OCI-LY3 (cell line): ENCODE measurements at regions not wholly inside any gene's neighbourhood (a gene's known extent, or its start where the extent isn't known, plus 50 kb on each side); places are given as distances from the start of the nearest gene placed in this dataset.

Experiments used
- H2AFZ ChIP-seq: fragments of 200-600, 300-600 bp; shearing (Covaris generic); 2 replicates; pipeline ENCODE4 v1.6.0; 2014; ENCODE audit warnings: antibody characterized with exemption, low read depth, low read length
- H3K27ac ChIP-seq: fragments of 200-600, 300-600 bp; sonication (generic); 2 replicates; pipeline ENCODE4 v1.5.1; 2014; ENCODE audit warnings: mild to moderate bottlenecking, low read length, moderate library complexity, mixed read lengths
- H3K27me3 ChIP-seq: fragments of 200-600, 300-600 bp; sonication (generic); 2 replicates; pipeline ENCODE4 v1.6.1; 2014; ENCODE audit warnings: low read depth, low read length, mixed read lengths
- H3K36me3 ChIP-seq: fragments of 200-600, 300-600 bp; sonication (generic); replicated peaks from 2 replicates; pipeline ENCODE3; 2014; ENCODE audit warnings: low read depth, low read length, mixed read lengths
- H3K4me1 ChIP-seq: fragments of 300-600, 200-600 bp; sonication (generic); 2 replicates; pipeline ENCODE4 v1.6.1; 2014; ENCODE audit warnings: low read length, mixed read lengths
- H3K4me2 ChIP-seq: fragments of 200-600, 300-600 bp; sonication (generic); 2 replicates; pipeline ENCODE4 v1.6.1; 2014; ENCODE audit warnings: low read length, mixed read lengths
- H3K4me3 ChIP-seq: fragments of 300-600, 200-600 bp; sonication (generic); 2 replicates; pipeline ENCODE4 v1.5.1; 2014; ENCODE audit warnings: antibody characterized with exemption, mild to moderate bottlenecking, low read length, moderate library complexity
- H3K79me2 ChIP-seq: fragments of 300-600, 200-600 bp; shearing (Covaris generic); 2 replicates; pipeline ENCODE4 v1.6.1; 2014; ENCODE audit warnings: mild to moderate bottlenecking, low read length, mixed read lengths
- H3K9ac ChIP-seq: fragments of 300-600, 200-600 bp; shearing (Covaris generic); 2 replicates; pipeline ENCODE4 v1.6.0; 2014; ENCODE audit warnings: mild to moderate bottlenecking, low read length, moderate library complexity
- H3K9me3 ChIP-seq: fragments of 200-600, 300-600 bp; shearing (Covaris generic); 2 replicates; pipeline ENCODE4 v1.6.1; 2014; ENCODE audit warnings: low read length, mixed read lengths; ENCODE audit not compliant: insufficient read depth
- H4K20me1 ChIP-seq: fragments of 200-600, 300-600 bp; sonication (generic); 2 replicates; pipeline ENCODE4 v1.6.1; 2016; ENCODE audit warnings: low read length, mixed read lengths; ENCODE audit not compliant: insufficient read depth
- CTCF ChIP-seq: fragments of 200-600, 300-600 bp; sonication (generic); IDR thresholded peaks from 2 replicates; pipeline ENCODE4 v1.5.1; 2014; ENCODE audit warnings: antibody characterized with exemption, low read length, low read depth
- EZH2phosphoT487 ChIP-seq: fragments of 200-600 bp; shearing (Covaris generic); IDR thresholded peaks from 2 replicates; pipeline ENCODE4 v1.6.1; 2018; ENCODE audit warnings: antibody characterized with exemption, mixed run types, low read depth

- no peaks in the 10 kb centered on the region for H3K4me1 ChIP-seq
- H3K4me2 ChIP-seq, result no peak overlapping the region
- no peak overlapping the region for H3K9ac ChIP-seq
- no peaks in the 10 kb centered on the region for H3K9me3 ChIP-seq
- no peaks in the 10 kb centered on the region for H3K79me2 ChIP-seq
- H3K36me3 ChIP-seq, result no peaks in the 10 kb centered on the region
- H4K20me1 ChIP-seq, result no peaks in the 10 kb centered on the region
- H3K4me3 ChIP-seq, result no peak overlapping the region
- no peak overlapping the region for H2AFZ ChIP-seq
- TF ChIP-seq CTCF, result no peak
- TF ChIP-seq EZH2phosphoT487, result no peak
- no peak overlapping the region for H3K27ac ChIP-seq
- H3K27me3 ChIP-seq, result peaks cover 14% of the 10 kb centered on the region
Observed at GRCh38 chr15:77749236-77749997, 116.7 kb upstream of the LINGO1 start.

DNA sequence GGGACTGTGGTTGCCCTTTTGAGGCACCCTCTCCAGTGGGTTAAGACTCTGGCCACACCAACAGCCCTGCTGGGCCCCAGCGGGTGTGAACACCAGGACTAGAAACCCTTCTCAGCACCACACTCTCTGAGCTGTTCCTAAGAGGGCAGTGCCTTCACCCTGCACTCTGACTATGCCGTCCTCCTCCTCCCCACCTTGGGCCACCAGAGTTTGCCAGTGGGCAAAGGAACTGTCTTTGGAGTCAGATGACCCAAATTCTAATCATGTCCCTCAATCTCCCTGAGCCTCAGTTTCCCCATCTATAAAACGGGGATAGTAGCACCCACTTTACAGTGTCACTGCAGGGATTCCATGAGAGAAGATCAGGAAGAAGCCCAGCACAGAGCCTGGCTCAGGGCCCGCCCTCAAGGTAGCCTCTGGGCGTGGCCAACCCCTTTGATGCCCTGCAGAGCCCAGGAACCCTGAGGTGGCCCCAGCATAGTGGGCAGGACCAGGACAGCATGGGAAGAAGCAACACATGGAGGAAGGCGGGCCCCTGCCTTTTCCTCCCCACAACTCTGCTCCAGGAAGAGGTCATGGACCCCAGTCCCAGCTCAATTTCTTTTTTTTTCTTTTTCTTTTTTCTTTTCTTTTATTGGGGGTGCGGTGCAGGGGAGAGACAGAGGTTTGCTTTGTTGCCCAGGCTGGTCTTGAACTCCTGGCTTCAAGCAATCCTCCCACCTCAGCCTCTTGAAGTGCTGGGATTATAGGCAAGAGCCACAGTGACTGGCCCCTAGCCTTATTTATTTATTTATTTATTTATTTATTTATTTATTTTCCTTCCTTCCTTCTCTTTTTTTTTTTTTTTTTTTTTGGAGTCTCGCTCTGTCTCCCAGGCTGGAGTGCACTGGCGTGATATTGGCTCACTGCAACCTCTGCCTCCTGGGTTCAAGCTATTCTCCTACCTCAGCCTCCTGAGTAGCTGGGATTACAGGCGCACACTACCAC lies 115.7 kb upstream of the LINGO1 start:
- no peak overlapping the region for H3K9ac ChIP-seq
- no peaks in the 10 kb centered on the region for H3K79me2 ChIP-seq
- TF ChIP-seq CTCF, result no peak
- no peak for TF ChIP-seq EZH2phosphoT487
- H3K9me3 ChIP-seq, result no peaks in the 10 kb centered on the region
- no peaks in the 10 kb centered on the region for H3K4me1 ChIP-seq
- peaks cover 21% of the 10 kb centered on the region for H3K27me3 ChIP-seq
- no peak overlapping the region for H3K4me3 ChIP-seq
- no peak overlapping the region for H3K27ac ChIP-seq
- no peak overlapping the region for H3K4me2 ChIP-seq
- no peaks in the 10 kb centered on the region for H3K36me3 ChIP-seq
- no peak overlapping the region for H2AFZ ChIP-seq
- no peaks in the 10 kb centered on the region for H4K20me1 ChIP-seq

DNA sequence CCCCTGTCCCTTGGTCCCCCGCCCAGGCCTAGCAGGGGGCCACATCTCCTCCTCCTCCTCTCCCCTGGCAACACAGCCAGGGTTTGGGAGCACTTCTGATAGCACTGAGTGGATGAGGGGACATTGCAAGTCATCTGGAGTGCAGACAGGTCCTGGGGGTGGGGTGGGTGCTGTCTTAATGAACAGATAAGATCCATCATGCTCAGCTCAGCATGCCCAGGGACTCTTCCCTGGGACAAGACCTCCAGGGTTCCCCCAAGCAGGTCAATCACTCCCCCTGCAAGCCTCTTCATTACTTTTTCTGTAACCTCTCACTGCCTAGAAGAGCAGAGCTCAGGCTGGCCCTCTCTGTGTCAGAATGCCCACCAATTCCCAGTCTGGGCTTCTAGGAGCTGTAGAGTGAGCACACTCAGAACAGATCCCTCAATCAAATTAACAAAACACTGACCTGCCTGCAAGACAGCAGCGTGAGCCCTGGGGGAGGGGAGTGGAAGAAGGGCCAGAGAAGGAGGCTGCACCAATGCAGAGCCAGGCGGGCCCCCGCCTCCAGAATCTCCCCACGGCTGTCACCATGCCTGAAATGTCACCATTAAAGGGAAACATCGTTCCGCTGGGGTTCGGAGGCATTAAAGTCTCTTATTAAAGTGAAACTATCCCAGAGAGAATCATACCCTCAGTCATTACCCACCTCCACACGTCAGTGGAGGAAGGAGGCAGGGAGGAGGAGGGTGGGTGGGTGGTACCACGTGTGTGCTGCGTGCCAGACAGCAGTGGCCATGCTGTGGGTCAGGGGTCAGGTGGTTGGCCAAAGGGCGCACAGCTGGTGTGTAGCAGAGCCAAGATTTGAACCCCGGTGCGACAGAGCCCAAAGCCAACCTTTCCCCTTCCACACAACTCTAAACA lies 114.7 kb upstream of the LINGO1 start:
- H4K20me1 ChIP-seq, result no peaks in the 10 kb centered on the region

More for the DNA sequence above, 114.7 kb upstream of the LINGO1 start:
- Histone ChIP-seq H3K4me1 (no peaks in the 10 kb centered on the region), H3K36me3 (no peaks in the 10 kb centered on the region), H2AFZ (no peak overlapping the region), H3K9ac (no peak overlapping the region), H3K9me3 (no peaks in the 10 kb centered on the region), H3K27ac (no peak overlapping the region), H3K4me2 (no peak overlapping the region), H3K27me3 (peaks cover 28% of the 10 kb centered on the region), H3K4me3 (no peak overlapping the region), H3K79me2 (no peaks in the 10 kb centered on the region)
- TF ChIP-seq EZH2phosphoT487 (no peak), CTCF (no peak)
